Motor neuron (in vitro differentiated cells): ENCODE measurements at regions not wholly inside any gene's neighbourhood (a gene's known extent, or its start where the extent isn't known, plus 50 kb on each side); places are given as distances from the start of the nearest gene placed in this dataset.

Experiments used
- ATAC-seq, 8 experiments: fragments of 200-7000 bp; cut with Tn5 transposase; replicated peaks in 6 of 8; 2 replicates each; pipeline ENCODE4 v1.8.0; 2021; ENCODE audit warnings: mild to moderate bottlenecking in 8 of 8, moderate library complexity in 8 of 8
- H3K27ac ChIP-seq, 2 donors: fragments of 250-450 bp; sonication (Bioruptor Pico); 2 replicates each; pipeline ENCODE4 v1.9.0; 2021; ENCODE audit warnings: antibody characterized with exemption in 2 of 2, mild to moderate bottlenecking in 2 of 2, moderate library complexity in 1 of 2
- H3K4me1 ChIP-seq, 2 donors: fragments of 250-450 bp; sonication (Bioruptor Pico); replicated peaks in 1 of 2; 2 replicates each; pipeline ENCODE4 v1.6.1; 2021; ENCODE audit warnings: antibody characterized with exemption in 2 of 2, mild to moderate bottlenecking in 2 of 2, moderate library complexity in 1 of 2
- H3K4me3 ChIP-seq, 5 donors: fragments of 250-450 bp; sonication (Bioruptor Pico); 2 replicates each; pipeline ENCODE4 v1.9.0; 2021; ENCODE audit warnings: antibody characterized with exemption in 5 of 5, mild to moderate bottlenecking in 5 of 5, moderate library complexity in 4 of 5
- WGBS, 10 experiments: fragments of 450-650 bp; shearing (Covaris generic); methylation state at CpG; one replicate each; pipeline ENCODE4 v1.0.0; 2022; 5-methylcytosine and 5-hydroxymethylcytosine counted together
- in situ Hi-C, 9 experiments: fragments of 400-800 bp; cut with MboI; loops; one replicate each; pipeline ENCODE4 v1.15.0; 2021; ENCODE audit warnings: low sequenced_read_pairs in 9 of 9, low pct_unique_long_range_greater_than_20kb in 2 of 9; ENCODE audit not compliant: unreplicated experiment in 9 of 9

GRCh38 chr6:129938249-129939020, 77.3 kb upstream of the TMEM244 start:
- no peak overlapping the region for H3K4me3 ChIP-seq
- in situ Hi-C loops = no loop called here
- WGBS, 10 experiments = 64 to 100% (median 91%) methylated on average over 2 to 8 of the region's 8 CpGs
- H3K27ac ChIP-seq = no peak overlapping the region
- peak in 3 of 8 experiments; percentile 19 to 79 (median 74) for ATAC-seq
- no peaks in the 10 kb centered on the region for H3K4me1 ChIP-seq

GRCh38 chr6:129936329-129937165, 75.4 kb upstream of the TMEM244 start:
- Histone ChIP-seq H3K27ac (no peak overlapping the region), H3K4me1 (no peaks in the 10 kb centered on the region), H3K4me3 (no peak overlapping the region)
- WGBS, 10 experiments = 14 to 100% (median 28%) methylated on average over 1 to 7 of the region's 7 CpGs; no CpG with 5 or more reads in 1 of the 10 experiments
- ATAC-seq = peak in 3 of 8 experiments; percentile 48 to 81 (median 78)
- in situ Hi-C loops = no loop called here

- no peak for ATAC-seq
- WGBS, 10 experiments = 67 to 100% (median 96%) methylated on average over 1 of the region's 1 CpG; no CpG with 5 or more reads in 2 of the 10 experiments
These were observed 71.2 kb upstream of the TMEM244 start for GRCh38 chr6:129932321-129932720.

GRCh38 chr6:129929433-129929832, 68.3 kb upstream of the TMEM244 start:
- H3K27ac ChIP-seq = no peak overlapping the region
- H3K4me3 ChIP-seq = no peak overlapping the region
- H3K4me1 ChIP-seq = no peaks in the 10 kb centered on the region
- peak; percentile 74 to 100 (median 84) for ATAC-seq
- 40 to 86% (median 55%) methylated on average over 1 of the region's 1 CpG; no CpG with 5 or more reads in 5 of the 10 experiments for WGBS, 10 experiments
- in situ Hi-C loops = no loop called here

More at GRCh38 chr6:129932321-129932720, 71.2 kb upstream of the TMEM244 start:
- in situ Hi-C loops = no loop called here
- Histone ChIP-seq H3K27ac (no peak overlapping the region), H3K4me1 (no peaks in the 10 kb centered on the region), H3K4me3 (no peak overlapping the region)

GRCh38 chr6:129923530-129924250, 62.6 kb upstream of the TMEM244 start:
- no peak overlapping the region for H3K27ac ChIP-seq
- no peak for ATAC-seq
- in situ Hi-C loops = no loop called here
- H3K4me3 ChIP-seq = no peak overlapping the region
- H3K4me1 ChIP-seq = no peaks in the 10 kb centered on the region

GRCh38 chr6:129921169-129921817, 60.2 kb upstream of the TMEM244 start:
- in situ Hi-C loops = no loop called here
- no peaks in the 10 kb centered on the region for H3K4me1 ChIP-seq
- ATAC-seq = no peak
- no peak overlapping the region for H3K4me3 ChIP-seq
- H3K27ac ChIP-seq = no peak overlapping the region
- WGBS, 10 experiments = 33 to 100% (median 53%) methylated on average over 1 to 3 of the region's 3 CpGs

GRCh38 chr6:129920103-129920798, 59.1 kb upstream of the TMEM244 start:
- in situ Hi-C loops = no loop called here

GRCh38 chr6:129911732-129912131, 50.6 kb upstream of the TMEM244 start:
- no peak overlapping the region for H3K27ac ChIP-seq
- ATAC-seq = peak in 3 of 8 experiments; percentile 79 to 89 (median 89)
- no peak overlapping the region for H3K4me3 ChIP-seq
- 75 to 100% (median 88%) methylated on average over 1 of the region's 1 CpG; no CpG with 5 or more reads in 6 of the 10 experiments for WGBS, 10 experiments
- H3K4me1 ChIP-seq = no peaks in the 10 kb centered on the region
- in situ Hi-C loops = no loop called here

More at GRCh38 chr6:129920103-129920798, 59.1 kb upstream of the TMEM244 start:
- Histone ChIP-seq H3K4me1 (no peaks in the 10 kb centered on the region), H3K27ac (no peak overlapping the region), H3K4me3 (no peak overlapping the region)
- ATAC-seq = no peak
- 47 to 100% (median 83%) methylated on average over 1 to 7 of the region's 7 CpGs for WGBS, 10 experiments
